Breast epithelium (tissue), 3 donors: ENCODE measurements at regions not wholly inside any gene's neighbourhood (a gene's known extent, or its start where the extent isn't known, plus 50 kb on each side); places are given as distances from the start of the nearest gene placed in this dataset.

Experiments
- CTCF ChIP-seq, 3 donors: fragments of 450-650 bp; IDR thresholded peaks; one replicate each; pipeline ENCODE4 v1.5.1; 2016 to 2017; ENCODE audit warnings: antibody characterized with exemption in 3 of 3, mild to moderate bottlenecking in 3 of 3, moderate library complexity in 3 of 3
- POLR2A ChIP-seq: fragments of 450-650 bp; IDR thresholded peaks from one replicate; pipeline ENCODE4 v1.6.1; 2016; ENCODE audit warnings: antibody characterized with exemption, mild to moderate bottlenecking, moderate library complexity

- TF ChIP-seq CTCF (IDR thresholded peaks at IDR 0.05): no peak
- TF ChIP-seq POLR2A: no peak
Measured at GRCh38 chr16:54780266-54780665, 150.4 kb upstream of the IRX5 start.
